HCT116 (cell line): ENCODE measurements at regions not wholly inside any gene's neighbourhood (a gene's known extent, or its start where the extent isn't known, plus 50 kb on each side); places are given as distances from the start of the nearest gene placed in this dataset.

Source experiments
- ATAC-seq: fragments of 200-7000 bp; cut with Tn5 transposase; 2 replicates; pipeline ENCODE4 v1.9.1; 2020; ENCODE audit warnings: mild to moderate bottlenecking, moderate library complexity
- BruUV-seq: library from RNA; stranded (reverse); fragments of 400-500 nt; replicated peaks from 2 replicates; lab custom pipeline; 2021; lab: Mats Ljungman, UMichigan
- CTCF ChIA-PET: fragments of 300-600 bp; sonication (Branson Sonifier 250); formaldehyde crosslinking; loops from one replicate; lab custom pipeline; 2021; ENCODE audit warnings: antibody characterized with exemption; lab: Charles Lee
- POLR2A ChIA-PET: fragments of 300-600, 350-600 bp; sonication (Branson Sonifier 250); formaldehyde crosslinking; loops from one replicate; lab custom pipeline; 2021; ENCODE audit warnings: antibody characterized with exemption; lab: Charles Lee
- RAD21 ChIA-PET, 2 experiments: fragments of 300-600 bp; sonication (Branson Sonifier 250); formaldehyde crosslinking; loops; one replicate each; lab custom pipeline; 2023; ENCODE audit warnings: low total read pairs in 2 of 2; ENCODE audit not compliant: uncharacterized antibody in 2 of 2, unreplicated experiment in 2 of 2, low non-redundant PET in 1 of 2; lab: Charles Lee
- DNase-seq: peaks from one replicate; pipeline ENCODE4 v3.0.0-alpha.2; 2010; ENCODE audit warnings: low read depth, low spot score
- H2AFZ ChIP-seq: fragments of 200-600 bp; shearing (Covaris generic), sonication (generic); 2 replicates; pipeline ENCODE4 v1.6.1; 2017; ENCODE audit warnings: low read depth, mixed run types, mixed read lengths, antibody characterized with exemption, low read length; ENCODE audit not compliant: poor library complexity, severe bottlenecking
- H3K27ac ChIP-seq: 2 replicates; pipeline ENCODE4 v1.5.1; 2012; ENCODE audit warnings: low read depth, low read length
- H3K27me3 ChIP-seq: fragments of 200-600 bp; sonication (generic); 2 replicates; pipeline ENCODE4 v1.6.1; 2016; ENCODE audit warnings: mixed run types, low read length, mixed read lengths; ENCODE audit not compliant: insufficient read depth
- H3K36me3 ChIP-seq, 2 experiments: fragments of 200-500 bp in 1 of 2; fragments of 200-600 bp in 1 of 2; sonication (Bioruptor generic) in 1 of 2; sonication (generic) in 1 of 2; 2 replicates each; pipeline versions ENCODE4 v1.5.1 to v1.6.1; 2014 to 2016; ENCODE audit warnings: low read length in 2 of 2, inconsistent platforms in 1 of 2, mixed read lengths in 1 of 2, mixed run types in 1 of 2; ENCODE audit not compliant: insufficient read depth in 2 of 2, control insufficient read depth in 1 of 2
- H3K4me1 ChIP-seq, 2 experiments: fragments of 200-600 bp in 1 of 2; sonication (generic) in 1 of 2; 2 replicates each; pipeline versions ENCODE4 v1.5.1 to v1.6.1; 2012 to 2017; ENCODE audit warnings: low read length in 2 of 2, inconsistent platforms in 1 of 2, mild to moderate bottlenecking in 1 of 2, mixed read lengths in 1 of 2, mixed run types in 1 of 2, moderate library complexity in 1 of 2; ENCODE audit not compliant: insufficient read depth in 2 of 2, control insufficient read depth in 1 of 2
- H3K4me2 ChIP-seq: fragments of 200-600 bp; sonication (generic); 2 replicates; pipeline ENCODE4 v1.6.1; 2017; ENCODE audit warnings: mixed run types, low read length, mixed read lengths
- H3K4me3 ChIP-seq, 2 experiments: fragments of 200-600 bp in 1 of 2; sonication (generic) in 1 of 2; replicated peaks in 1 of 2; 2 replicates each; pipeline ENCODE4 v1.5.1; 2011 to 2016; ENCODE audit warnings: low read length in 2 of 2, control low read depth in 1 of 2, low read depth in 1 of 2, mild to moderate bottlenecking in 1 of 2, mixed read lengths in 1 of 2, mixed run types in 1 of 2
- H3K79me2 ChIP-seq: fragments of 200-600 bp; sonication (generic); 2 replicates; pipeline ENCODE4 v1.6.1; 2017; ENCODE audit warnings: mild to moderate bottlenecking, mixed run types, low read length, moderate library complexity, mixed read lengths; ENCODE audit not compliant: insufficient read depth
- H3K9ac ChIP-seq: fragments of 200-600 bp; sonication (generic); 2 replicates; pipeline ENCODE4 v1.6.1; 2016; ENCODE audit warnings: low read length, mixed read lengths
- H3K9me2 ChIP-seq: fragments of 200-600 bp; sonication (generic), shearing (Covaris generic); 2 replicates; pipeline ENCODE4 v1.6.1; 2017; ENCODE audit warnings: mixed run types, mild to moderate bottlenecking, moderate library complexity; ENCODE audit not compliant: insufficient read depth
- H3K9me3 ChIP-seq, 2 experiments: fragments of 200-500 bp in 1 of 2; fragments of 200-600 bp in 1 of 2; sonication (Bioruptor generic) in 1 of 2; sonication (generic) in 1 of 2; 2 replicates each; pipeline ENCODE4 v1.6.1; 2014 to 2017; ENCODE audit warnings: low read length in 2 of 2, mixed read lengths in 2 of 2, inconsistent platforms in 1 of 2, low read depth in 1 of 2, mild to moderate bottlenecking in 1 of 2, mixed run types in 1 of 2, moderate library complexity in 1 of 2; ENCODE audit not compliant: control insufficient read depth in 1 of 2, insufficient read depth in 1 of 2
- H4K20me1 ChIP-seq: fragments of 200-600 bp; sonication (generic), shearing (Covaris generic); 2 replicates; pipeline ENCODE4 v1.6.1; 2017; ENCODE audit warnings: mixed run types, mild to moderate bottlenecking, moderate library complexity; ENCODE audit not compliant: insufficient read depth
- CEBPB ChIP-seq: IDR thresholded peaks from 2 replicates; pipeline ENCODE4 v1.6.1; 2012; ENCODE audit warnings: low read depth
- ELF1 ChIP-seq: IDR thresholded peaks from 2 replicates; pipeline ENCODE4 v1.6.1; 2012; ENCODE audit warnings: low read depth, borderline replicate concordance
- TCF7L2 ChIP-seq: IDR thresholded peaks from 2 replicates; pipeline ENCODE4 v1.7.0; 2011; ENCODE audit warnings: borderline replicate concordance, inconsistent platforms; ENCODE audit not compliant: insufficient read depth, insufficient read length; ENCODE audit errors: extremely low read depth
- intact Hi-C: fragments of 100-400 bp; cut with micrococcal nuclease; formaldehyde crosslinking; loops from 2 replicates; pipeline ENCODE4 v1.10.0; 2022
- TF ChIP-seq, protein P1 (sequence below): IDR thresholded peaks from 2 replicates; pipeline ENCODE4 v1.6.1; 2012
- TF ChIP-seq, protein P2 (sequence below): IDR thresholded peaks from 2 replicates; pipeline ENCODE4 v1.6.1; 2012
- TF ChIP-seq, protein P3 (sequence below): IDR thresholded peaks from 2 replicates; pipeline ENCODE4 v1.6.1; 2011; ENCODE audit warnings: mild to moderate bottlenecking, low read length, moderate library complexity; ENCODE audit not compliant: insufficient replicate concordance; ENCODE audit errors: extremely low read depth
- TF ChIP-seq, protein P4 (sequence below): IDR thresholded peaks from 2 replicates; pipeline ENCODE4 v1.6.1; 2012; ENCODE audit warnings: low read depth

DNA sequence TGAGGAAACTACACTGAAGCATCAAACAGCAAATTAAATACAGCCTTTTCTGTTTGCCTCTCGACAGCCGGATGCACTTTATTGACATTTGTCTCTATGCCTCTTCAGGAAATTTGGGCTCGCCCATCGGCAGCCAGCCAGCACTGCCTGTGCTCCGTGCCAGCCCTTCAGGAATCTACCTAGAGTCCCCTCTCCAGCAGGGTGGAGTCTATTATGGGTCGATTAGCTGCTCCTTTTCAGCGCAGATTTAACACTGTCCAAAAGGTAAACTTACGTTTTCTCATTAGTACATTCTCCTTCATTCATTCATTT lies 91.5 kb downstream of the MYCN start (continued):
- no peak for TF ChIP-seq CEBPB

DNA sequence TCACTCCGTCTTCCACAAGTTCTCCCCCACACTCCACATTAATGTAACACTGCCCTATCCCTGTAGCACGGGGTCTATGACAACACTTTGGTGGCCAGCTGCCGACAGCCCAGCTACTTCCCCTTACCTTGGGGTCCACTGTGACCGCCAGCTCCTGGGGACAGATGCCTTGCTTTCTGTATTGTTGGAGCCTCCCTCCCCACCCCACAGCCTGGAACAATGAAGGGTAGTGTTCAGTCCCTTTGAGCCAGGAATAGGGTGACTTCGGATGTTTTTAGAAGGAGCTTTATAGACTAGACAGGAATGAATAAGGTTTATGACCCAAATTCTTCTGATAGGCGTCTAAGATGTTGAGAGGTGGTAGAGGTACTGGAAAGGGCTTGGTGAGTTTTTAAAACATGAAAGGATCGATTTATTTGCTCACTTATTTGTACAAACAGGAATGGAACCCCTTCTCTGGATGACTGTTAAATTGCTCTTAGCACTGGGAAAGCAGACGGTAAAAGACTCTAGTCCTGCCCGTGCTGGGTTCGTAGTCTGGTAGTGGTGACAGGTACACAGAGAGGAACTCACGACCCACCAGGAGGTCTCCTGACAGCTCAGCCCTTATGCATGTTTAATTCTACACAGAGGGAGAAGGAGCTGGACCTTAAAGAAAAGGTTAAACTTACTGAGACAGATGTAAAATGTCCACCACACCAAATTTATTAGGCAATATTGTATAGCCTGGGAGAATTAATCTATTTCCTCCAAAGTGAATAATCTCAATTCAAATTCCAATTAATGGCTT lies 90.9 kb downstream of the MYCN start:
- Histone ChIP-seq H3K9me3 (no peaks in the 10 kb centered on the region), H3K36me3 (no peaks in the 10 kb centered on the region), H2AFZ (no peak overlapping the region), H4K20me1 (no peaks in the 10 kb centered on the region), H3K4me1 (no peaks in the 10 kb centered on the region), H3K9me2 (no peaks in the 10 kb centered on the region), H3K4me3 (no peak overlapping the region), H3K79me2 (no peaks in the 10 kb centered on the region), H3K27ac (no peak overlapping the region), H3K27me3 (peaks cover 4% of the 10 kb centered on the region; the same call in 1 of the 2 replicates), H3K9ac (no peak overlapping the region), H3K4me2 (no peak overlapping the region)
- no TSS peak for BruUV-seq
- TF ChIP-seq, protein P1, sequence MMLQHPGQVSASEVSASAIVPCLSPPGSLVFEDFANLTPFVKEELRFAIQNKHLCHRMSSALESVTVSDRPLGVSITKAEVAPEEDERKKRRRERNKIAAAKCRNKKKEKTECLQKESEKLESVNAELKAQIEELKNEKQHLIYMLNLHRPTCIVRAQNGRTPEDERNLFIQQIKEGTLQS, result no peak
- TF ChIP-seq, protein P2, sequence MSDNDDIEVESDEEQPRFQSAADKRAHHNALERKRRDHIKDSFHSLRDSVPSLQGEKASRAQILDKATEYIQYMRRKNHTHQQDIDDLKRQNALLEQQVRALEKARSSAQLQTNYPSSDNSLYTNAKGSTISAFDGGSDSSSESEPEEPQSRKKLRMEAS, result no peak
- TF ChIP-seq ELF1 (no peak), CEBPB (no peak), TCF7L2 (no peak)
- TF ChIP-seq, protein P3, sequence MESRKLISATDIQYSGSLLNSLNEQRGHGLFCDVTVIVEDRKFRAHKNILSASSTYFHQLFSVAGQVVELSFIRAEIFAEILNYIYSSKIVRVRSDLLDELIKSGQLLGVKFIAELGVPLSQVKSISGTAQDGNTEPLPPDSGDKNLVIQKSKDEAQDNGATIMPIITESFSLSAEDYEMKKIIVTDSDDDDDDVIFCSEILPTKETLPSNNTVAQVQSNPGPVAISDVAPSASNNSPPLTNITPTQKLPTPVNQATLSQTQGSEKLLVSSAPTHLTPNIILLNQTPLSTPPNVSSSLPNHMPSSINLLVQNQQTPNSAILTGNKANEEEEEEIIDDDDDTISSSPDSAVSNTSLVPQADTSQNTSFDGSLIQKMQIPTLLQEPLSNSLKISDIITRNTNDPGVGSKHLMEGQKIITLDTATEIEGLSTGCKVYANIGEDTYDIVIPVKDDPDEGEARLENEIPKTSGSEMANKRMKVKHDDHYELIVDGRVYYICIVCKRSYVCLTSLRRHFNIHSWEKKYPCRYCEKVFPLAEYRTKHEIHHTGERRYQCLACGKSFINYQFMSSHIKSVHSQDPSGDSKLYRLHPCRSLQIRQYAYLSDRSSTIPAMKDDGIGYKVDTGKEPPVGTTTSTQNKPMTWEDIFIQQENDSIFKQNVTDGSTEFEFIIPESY, result no peak
- TF ChIP-seq, protein P4, sequence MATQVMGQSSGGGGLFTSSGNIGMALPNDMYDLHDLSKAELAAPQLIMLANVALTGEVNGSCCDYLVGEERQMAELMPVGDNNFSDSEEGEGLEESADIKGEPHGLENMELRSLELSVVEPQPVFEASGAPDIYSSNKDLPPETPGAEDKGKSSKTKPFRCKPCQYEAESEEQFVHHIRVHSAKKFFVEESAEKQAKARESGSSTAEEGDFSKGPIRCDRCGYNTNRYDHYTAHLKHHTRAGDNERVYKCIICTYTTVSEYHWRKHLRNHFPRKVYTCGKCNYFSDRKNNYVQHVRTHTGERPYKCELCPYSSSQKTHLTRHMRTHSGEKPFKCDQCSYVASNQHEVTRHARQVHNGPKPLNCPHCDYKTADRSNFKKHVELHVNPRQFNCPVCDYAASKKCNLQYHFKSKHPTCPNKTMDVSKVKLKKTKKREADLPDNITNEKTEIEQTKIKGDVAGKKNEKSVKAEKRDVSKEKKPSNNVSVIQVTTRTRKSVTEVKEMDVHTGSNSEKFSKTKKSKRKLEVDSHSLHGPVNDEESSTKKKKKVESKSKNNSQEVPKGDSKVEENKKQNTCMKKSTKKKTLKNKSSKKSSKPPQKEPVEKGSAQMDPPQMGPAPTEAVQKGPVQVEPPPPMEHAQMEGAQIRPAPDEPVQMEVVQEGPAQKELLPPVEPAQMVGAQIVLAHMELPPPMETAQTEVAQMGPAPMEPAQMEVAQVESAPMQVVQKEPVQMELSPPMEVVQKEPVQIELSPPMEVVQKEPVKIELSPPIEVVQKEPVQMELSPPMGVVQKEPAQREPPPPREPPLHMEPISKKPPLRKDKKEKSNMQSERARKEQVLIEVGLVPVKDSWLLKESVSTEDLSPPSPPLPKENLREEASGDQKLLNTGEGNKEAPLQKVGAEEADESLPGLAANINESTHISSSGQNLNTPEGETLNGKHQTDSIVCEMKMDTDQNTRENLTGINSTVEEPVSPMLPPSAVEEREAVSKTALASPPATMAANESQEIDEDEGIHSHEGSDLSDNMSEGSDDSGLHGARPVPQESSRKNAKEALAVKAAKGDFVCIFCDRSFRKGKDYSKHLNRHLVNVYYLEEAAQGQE, result no peak
- ATAC-seq (no peak), DNase-seq (no peak)
- intact Hi-C loops, result no loop called here
- RAD21 ChIA-PET, result no interaction called here
- CTCF ChIA-PET, result no interaction called here
- POLR2A ChIA-PET, result no interaction called here
